ENCODE measurements at regions not wholly inside any gene's neighbourhood (a gene's known extent, or its start where the extent isn't known, plus 50 kb on each side); places are given as distances from the start of the nearest gene placed in this dataset.

DNA sequence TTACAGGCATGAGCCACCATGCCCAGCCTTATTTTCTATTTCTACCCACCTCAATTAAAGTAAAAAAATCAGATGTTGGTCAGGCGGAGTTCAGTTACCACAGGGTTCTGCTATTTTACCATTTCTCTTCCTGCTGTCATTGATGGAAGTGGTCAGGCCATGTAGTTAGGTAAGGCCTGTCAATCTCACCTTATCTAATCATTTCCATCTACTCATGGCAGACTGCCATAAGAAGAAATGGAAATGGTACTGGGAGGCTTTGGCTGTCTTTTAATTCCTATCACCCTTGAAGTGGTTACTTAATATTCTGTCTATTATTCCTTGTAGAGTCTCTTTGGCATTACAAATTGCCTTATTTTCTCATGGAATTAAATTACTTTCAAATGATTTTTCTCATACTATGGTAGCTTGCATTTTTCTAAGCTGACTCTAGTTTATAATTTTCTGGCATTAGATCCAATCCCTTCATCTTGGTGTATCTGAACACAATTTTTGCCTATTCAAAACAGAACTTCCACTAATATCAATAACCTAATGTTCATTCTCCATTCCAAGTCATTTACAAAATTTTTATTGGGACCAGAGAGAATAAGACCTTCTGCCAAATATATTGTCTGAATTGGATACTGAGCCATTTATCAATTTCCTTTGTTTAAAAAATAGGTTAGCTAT, 198.7 kb downstream of the DACT1 start:
- peaks cover 25% of the 10 kb centered on the region for H3K9me3 Mint-ChIP-seq
- CTCF ChIA-PET = interaction anchor here (1.1 to 1.4 kb wide), 2 partner anchors 10 to 38 kb away, joined by 3 to 7 read pairs; no protein-coding TSS in a partner anchor
- DNase-seq (ENCODE audit: low spot score) (no peak), ATAC-seq (no peak)
- no peak overlapping the region for H3K4me3 Mint-ChIP-seq
- TF ChIP-seq CREB1 (CRISPR knock-in tag; IDR thresholded peaks at IDR 0.05) (no peak), ZNF423 (CRISPR knock-in tag; IDR thresholded peaks at IDR 0.05) (no peak), TCF7 (CRISPR knock-in tag; IDR thresholded peaks at IDR 0.05; ENCODE audit: low read depth) (no peak), GABPB1 (CRISPR knock-in tag; IDR thresholded peaks at IDR 0.05) (no peak), JAZF1 (CRISPR knock-in tag; IDR thresholded peaks at IDR 0.05) (no peak)
- TF ChIP-seq, protein P1, sequence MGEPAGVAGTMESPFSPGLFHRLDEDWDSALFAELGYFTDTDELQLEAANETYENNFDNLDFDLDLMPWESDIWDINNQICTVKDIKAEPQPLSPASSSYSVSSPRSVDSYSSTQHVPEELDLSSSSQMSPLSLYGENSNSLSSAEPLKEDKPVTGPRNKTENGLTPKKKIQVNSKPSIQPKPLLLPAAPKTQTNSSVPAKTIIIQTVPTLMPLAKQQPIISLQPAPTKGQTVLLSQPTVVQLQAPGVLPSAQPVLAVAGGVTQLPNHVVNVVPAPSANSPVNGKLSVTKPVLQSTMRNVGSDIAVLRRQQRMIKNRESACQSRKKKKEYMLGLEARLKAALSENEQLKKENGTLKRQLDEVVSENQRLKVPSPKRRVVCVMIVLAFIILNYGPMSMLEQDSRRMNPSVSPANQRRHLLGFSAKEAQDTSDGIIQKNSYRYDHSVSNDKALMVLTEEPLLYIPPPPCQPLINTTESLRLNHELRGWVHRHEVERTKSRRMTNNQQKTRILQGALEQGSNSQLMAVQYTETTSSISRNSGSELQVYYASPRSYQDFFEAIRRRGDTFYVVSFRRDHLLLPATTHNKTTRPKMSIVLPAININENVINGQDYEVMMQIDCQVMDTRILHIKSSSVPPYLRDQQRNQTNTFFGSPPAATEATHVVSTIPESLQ (CRISPR knock-in tag; IDR thresholded peaks at IDR 0.05) = no peak
- TF ChIP-seq, protein P2, sequence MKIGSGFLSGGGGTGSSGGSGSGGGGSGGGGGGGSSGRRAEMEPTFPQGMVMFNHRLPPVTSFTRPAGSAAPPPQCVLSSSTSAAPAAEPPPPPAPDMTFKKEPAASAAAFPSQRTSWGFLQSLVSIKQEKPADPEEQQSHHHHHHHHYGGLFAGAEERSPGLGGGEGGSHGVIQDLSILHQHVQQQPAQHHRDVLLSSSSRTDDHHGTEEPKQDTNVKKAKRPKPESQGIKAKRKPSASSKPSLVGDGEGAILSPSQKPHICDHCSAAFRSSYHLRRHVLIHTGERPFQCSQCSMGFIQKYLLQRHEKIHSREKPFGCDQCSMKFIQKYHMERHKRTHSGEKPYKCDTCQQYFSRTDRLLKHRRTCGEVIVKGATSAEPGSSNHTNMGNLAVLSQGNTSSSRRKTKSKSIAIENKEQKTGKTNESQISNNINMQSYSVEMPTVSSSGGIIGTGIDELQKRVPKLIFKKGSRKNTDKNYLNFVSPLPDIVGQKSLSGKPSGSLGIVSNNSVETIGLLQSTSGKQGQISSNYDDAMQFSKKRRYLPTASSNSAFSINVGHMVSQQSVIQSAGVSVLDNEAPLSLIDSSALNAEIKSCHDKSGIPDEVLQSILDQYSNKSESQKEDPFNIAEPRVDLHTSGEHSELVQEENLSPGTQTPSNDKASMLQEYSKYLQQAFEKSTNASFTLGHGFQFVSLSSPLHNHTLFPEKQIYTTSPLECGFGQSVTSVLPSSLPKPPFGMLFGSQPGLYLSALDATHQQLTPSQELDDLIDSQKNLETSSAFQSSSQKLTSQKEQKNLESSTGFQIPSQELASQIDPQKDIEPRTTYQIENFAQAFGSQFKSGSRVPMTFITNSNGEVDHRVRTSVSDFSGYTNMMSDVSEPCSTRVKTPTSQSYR (CRISPR knock-in tag; IDR thresholded peaks at IDR 0.05) = no peak
- TF ChIP-seq, protein P3, sequence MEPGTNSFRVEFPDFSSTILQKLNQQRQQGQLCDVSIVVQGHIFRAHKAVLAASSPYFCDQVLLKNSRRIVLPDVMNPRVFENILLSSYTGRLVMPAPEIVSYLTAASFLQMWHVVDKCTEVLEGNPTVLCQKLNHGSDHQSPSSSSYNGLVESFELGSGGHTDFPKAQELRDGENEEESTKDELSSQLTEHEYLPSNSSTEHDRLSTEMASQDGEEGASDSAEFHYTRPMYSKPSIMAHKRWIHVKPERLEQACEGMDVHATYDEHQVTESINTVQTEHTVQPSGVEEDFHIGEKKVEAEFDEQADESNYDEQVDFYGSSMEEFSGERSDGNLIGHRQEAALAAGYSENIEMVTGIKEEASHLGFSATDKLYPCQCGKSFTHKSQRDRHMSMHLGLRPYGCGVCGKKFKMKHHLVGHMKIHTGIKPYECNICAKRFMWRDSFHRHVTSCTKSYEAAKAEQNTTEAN (CRISPR knock-in tag; IDR thresholded peaks at IDR 0.05) = no peak
- TF ChIP-seq, protein P4, sequence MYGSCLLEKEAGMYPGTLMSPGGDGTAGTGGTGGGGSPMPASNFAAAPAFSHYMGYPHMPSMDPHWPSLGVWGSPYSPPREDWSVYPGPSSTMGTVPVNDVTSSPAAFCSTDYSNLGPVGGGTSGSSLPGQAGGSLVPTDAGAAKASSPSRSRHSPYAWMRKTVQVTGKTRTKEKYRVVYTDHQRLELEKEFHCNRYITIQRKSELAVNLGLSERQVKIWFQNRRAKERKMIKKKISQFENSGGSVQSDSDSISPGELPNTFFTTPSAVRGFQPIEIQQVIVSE (CRISPR knock-in tag; IDR thresholded peaks at IDR 0.05; ENCODE audit: borderline replicate concordance) = no peak
- TF ChIP-seq, protein P5, sequence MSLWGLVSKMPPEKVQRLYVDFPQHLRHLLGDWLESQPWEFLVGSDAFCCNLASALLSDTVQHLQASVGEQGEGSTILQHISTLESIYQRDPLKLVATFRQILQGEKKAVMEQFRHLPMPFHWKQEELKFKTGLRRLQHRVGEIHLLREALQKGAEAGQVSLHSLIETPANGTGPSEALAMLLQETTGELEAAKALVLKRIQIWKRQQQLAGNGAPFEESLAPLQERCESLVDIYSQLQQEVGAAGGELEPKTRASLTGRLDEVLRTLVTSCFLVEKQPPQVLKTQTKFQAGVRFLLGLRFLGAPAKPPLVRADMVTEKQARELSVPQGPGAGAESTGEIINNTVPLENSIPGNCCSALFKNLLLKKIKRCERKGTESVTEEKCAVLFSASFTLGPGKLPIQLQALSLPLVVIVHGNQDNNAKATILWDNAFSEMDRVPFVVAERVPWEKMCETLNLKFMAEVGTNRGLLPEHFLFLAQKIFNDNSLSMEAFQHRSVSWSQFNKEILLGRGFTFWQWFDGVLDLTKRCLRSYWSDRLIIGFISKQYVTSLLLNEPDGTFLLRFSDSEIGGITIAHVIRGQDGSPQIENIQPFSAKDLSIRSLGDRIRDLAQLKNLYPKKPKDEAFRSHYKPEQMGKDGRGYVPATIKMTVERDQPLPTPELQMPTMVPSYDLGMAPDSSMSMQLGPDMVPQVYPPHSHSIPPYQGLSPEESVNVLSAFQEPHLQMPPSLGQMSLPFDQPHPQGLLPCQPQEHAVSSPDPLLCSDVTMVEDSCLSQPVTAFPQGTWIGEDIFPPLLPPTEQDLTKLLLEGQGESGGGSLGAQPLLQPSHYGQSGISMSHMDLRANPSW (CRISPR knock-in tag; conservative IDR thresholded peaks at IDR 0.05; ENCODE audit: low read depth) = no peak
- TF ChIP-seq, protein P6, sequence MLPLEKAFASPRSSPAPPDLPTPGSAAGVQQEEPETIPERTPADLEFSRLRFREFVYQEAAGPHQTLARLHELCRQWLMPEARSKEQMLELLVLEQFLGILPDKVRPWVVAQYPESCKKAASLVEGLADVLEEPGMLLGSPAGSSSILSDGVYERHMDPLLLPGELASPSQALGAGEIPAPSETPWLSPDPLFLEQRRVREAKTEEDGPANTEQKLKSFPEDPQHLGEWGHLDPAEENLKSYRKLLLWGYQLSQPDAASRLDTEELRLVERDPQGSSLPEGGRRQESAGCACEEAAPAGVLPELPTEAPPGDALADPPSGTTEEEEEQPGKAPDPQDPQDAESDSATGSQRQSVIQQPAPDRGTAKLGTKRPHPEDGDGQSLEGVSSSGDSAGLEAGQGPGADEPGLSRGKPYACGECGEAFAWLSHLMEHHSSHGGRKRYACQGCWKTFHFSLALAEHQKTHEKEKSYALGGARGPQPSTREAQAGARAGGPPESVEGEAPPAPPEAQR (CRISPR knock-in tag; IDR thresholded peaks at IDR 0.05) = no peak
- peaks cover 13% of the 10 kb centered on the region for H3K36me3 Mint-ChIP-seq
- no peak overlapping the region for H3K27ac Mint-ChIP-seq
- H3K4me1 Mint-ChIP-seq = peaks cover 14% of the 10 kb centered on the region
- H3K27me3 Mint-ChIP-seq (ENCODE audit: low read depth) = no peaks in the 10 kb centered on the region
- POLR2A ChIA-PET = no interaction called here

DNA sequence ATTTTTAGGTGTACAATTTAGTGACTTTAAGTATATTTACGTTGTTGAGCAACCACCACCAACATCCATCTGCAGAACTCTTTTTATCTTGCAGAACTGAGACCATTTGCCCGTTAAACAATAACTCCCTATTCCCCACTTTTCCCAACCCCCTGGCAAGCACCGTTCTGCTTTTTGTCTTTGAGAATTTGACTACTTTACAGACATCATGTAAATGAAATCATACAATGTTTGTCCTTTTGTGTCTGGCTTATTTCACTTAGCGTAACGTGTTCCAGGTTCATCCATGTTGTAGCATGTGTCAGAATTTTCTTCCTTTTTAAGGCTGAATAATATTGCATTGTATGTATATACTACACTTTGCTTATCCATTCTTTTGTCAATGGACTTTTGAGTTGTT, 201.5 kb downstream of the DACT1 start:
- no peak for DNase-seq (ENCODE audit: low spot score)
- no peak overlapping the region for H3K4me3 Mint-ChIP-seq
- H3K27me3 Mint-ChIP-seq (ENCODE audit: low read depth) = no peaks in the 10 kb centered on the region
- H3K36me3 Mint-ChIP-seq = peaks cover 6% of the 10 kb centered on the region
- peaks cover 14% of the 10 kb centered on the region for H3K9me3 Mint-ChIP-seq
- ChIA-PET POLR2A (no interaction called here), CTCF (interaction anchor here (2.6 kb wide), 1 partner anchor 12 kb away, joined by 8 read pairs; no protein-coding TSS in a partner anchor)
- ATAC-seq = no peak
- H3K4me1 Mint-ChIP-seq = peaks cover 14% of the 10 kb centered on the region
- H3K27ac Mint-ChIP-seq = no peak overlapping the region
- TF ChIP-seq JAZF1 (CRISPR knock-in tag; IDR thresholded peaks at IDR 0.05) = no peak
- TF ChIP-seq, protein P7, sequence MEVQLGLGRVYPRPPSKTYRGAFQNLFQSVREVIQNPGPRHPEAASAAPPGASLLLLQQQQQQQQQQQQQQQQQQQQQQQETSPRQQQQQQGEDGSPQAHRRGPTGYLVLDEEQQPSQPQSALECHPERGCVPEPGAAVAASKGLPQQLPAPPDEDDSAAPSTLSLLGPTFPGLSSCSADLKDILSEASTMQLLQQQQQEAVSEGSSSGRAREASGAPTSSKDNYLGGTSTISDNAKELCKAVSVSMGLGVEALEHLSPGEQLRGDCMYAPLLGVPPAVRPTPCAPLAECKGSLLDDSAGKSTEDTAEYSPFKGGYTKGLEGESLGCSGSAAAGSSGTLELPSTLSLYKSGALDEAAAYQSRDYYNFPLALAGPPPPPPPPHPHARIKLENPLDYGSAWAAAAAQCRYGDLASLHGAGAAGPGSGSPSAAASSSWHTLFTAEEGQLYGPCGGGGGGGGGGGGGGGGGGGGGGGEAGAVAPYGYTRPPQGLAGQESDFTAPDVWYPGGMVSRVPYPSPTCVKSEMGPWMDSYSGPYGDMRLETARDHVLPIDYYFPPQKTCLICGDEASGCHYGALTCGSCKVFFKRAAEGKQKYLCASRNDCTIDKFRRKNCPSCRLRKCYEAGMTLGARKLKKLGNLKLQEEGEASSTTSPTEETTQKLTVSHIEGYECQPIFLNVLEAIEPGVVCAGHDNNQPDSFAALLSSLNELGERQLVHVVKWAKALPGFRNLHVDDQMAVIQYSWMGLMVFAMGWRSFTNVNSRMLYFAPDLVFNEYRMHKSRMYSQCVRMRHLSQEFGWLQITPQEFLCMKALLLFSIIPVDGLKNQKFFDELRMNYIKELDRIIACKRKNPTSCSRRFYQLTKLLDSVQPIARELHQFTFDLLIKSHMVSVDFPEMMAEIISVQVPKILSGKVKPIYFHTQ (CRISPR knock-in tag; IDR thresholded peaks at IDR 0.05) = no peak
- TF ChIP-seq ZNF416 (CRISPR knock-in tag; IDR thresholded peaks at IDR 0.05) = no peak
- TF ChIP-seq, protein P8, sequence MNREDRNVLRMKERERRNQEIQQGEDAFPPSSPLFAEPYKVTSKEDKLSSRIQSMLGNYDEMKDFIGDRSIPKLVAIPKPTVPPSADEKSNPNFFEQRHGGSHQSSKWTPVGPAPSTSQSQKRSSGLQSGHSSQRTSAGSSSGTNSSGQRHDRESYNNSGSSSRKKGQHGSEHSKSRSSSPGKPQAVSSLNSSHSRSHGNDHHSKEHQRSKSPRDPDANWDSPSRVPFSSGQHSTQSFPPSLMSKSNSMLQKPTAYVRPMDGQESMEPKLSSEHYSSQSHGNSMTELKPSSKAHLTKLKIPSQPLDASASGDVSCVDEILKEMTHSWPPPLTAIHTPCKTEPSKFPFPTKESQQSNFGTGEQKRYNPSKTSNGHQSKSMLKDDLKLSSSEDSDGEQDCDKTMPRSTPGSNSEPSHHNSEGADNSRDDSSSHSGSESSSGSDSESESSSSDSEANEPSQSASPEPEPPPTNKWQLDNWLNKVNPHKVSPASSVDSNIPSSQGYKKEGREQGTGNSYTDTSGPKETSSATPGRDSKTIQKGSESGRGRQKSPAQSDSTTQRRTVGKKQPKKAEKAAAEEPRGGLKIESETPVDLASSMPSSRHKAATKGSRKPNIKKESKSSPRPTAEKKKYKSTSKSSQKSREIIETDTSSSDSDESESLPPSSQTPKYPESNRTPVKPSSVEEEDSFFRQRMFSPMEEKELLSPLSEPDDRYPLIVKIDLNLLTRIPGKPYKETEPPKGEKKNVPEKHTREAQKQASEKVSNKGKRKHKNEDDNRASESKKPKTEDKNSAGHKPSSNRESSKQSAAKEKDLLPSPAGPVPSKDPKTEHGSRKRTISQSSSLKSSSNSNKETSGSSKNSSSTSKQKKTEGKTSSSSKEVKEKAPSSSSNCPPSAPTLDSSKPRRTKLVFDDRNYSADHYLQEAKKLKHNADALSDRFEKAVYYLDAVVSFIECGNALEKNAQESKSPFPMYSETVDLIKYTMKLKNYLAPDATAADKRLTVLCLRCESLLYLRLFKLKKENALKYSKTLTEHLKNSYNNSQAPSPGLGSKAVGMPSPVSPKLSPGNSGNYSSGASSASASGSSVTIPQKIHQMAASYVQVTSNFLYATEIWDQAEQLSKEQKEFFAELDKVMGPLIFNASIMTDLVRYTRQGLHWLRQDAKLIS (CRISPR knock-in tag; IDR thresholded peaks at IDR 0.05; ENCODE audit: borderline replicate concordance) = no peak
- TF ChIP-seq, protein P9, sequence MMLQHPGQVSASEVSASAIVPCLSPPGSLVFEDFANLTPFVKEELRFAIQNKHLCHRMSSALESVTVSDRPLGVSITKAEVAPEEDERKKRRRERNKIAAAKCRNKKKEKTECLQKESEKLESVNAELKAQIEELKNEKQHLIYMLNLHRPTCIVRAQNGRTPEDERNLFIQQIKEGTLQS (CRISPR knock-in tag; conservative IDR thresholded peaks at IDR 0.05) = no peak
